Stimulated activated CD4-positive, alpha-beta T cell treated with anti-CD3 and anti-CD28 coated beads, Interleukin-4, amount 100 ng/mL, for 4 hours (primary cell): ENCODE measurements at regions not wholly inside any gene's neighbourhood (a gene's known extent, or its start where the extent isn't known, plus 50 kb on each side); places are given as distances from the start of the nearest gene placed in this dataset.
"Not testable (repeated sequence)": the region's sequence is repeated elsewhere in the genome, so short reads cannot be mapped to it uniquely, and the experiment has no call there.

Source experiments
- DNase-seq, 2 experiments: peaks; one replicate each; pipeline ENCODE4 v3.0.0-alpha.2; 2020

- no peak for DNase-seq
These were observed 101.4 kb downstream of the TNFRSF13B start for GRCh38 chr17:16870253-16871245.

- DNase-seq: not testable (repeated sequence)
These were observed 102.2 kb downstream of the TNFRSF13B start for GRCh38 chr17:16869531-16870252.

GRCh38 chr17:16868616-16869015 lies 103.3 kb downstream of the TNFRSF13B start:
- not testable (repeated sequence) for DNase-seq

GRCh38 chr17:16867545-16867944 lies 104.4 kb downstream of the TNFRSF13B start:
- DNase-seq: not testable (repeated sequence)

GRCh38 chr17:16866841-16867240 lies 105.1 kb downstream of the TNFRSF13B start:
- not testable (repeated sequence) for DNase-seq

GRCh38 chr17:16866436-16866835 lies 105.5 kb downstream of the TNFRSF13B start:
- DNase-seq: no peak

GRCh38 chr17:16865704-16866103 lies 106.2 kb downstream of the TNFRSF13B start:
- not testable (repeated sequence) for DNase-seq

- not testable (repeated sequence) for DNase-seq
These were observed 106.8 kb downstream of the TNFRSF13B start for GRCh38 chr17:16865077-16865613.

- DNase-seq: not testable (repeated sequence)
These were observed 107.3 kb downstream of the TNFRSF13B start for GRCh38 chr17:16864462-16865076.

- DNase-seq: not testable (repeated sequence)
These were observed 110.8 kb downstream of the TNFRSF13B start for GRCh38 chr17:16861152-16861551.

- DNase-seq: not testable (repeated sequence)
These were observed 111.5 kb downstream of the TNFRSF13B start for GRCh38 chr17:16860467-16860866.

- DNase-seq: not testable (repeated sequence)
These were observed 112.4 kb downstream of the TNFRSF13B start for GRCh38 chr17:16859515-16859914.

- DNase-seq: not testable (repeated sequence)
These were observed 114.2 kb downstream of the TNFRSF13B start for GRCh38 chr17:16857746-16858145.

- not testable (repeated sequence) for DNase-seq
These were observed 115.1 kb downstream of the TNFRSF13B start for GRCh38 chr17:16856846-16857245.

- not testable (repeated sequence) for DNase-seq
These were observed 115.7 kb downstream of the TNFRSF13B start for GRCh38 chr17:16856171-16856570.

GRCh38 chr17:16854636-16855035 lies 117.3 kb downstream of the TNFRSF13B start:
- not testable (repeated sequence) for DNase-seq

GRCh38 chr17:16853661-16854320 lies 118.1 kb downstream of the TNFRSF13B start:
- no peak for DNase-seq

- DNase-seq: not testable (repeated sequence)
These were observed 122.1 kb downstream of the TNFRSF13B start for GRCh38 chr17:16849861-16850260.

- not testable (repeated sequence) for DNase-seq
These were observed 122.9 kb downstream of the TNFRSF13B start for GRCh38 chr17:16848997-16849396.

- DNase-seq: not testable (repeated sequence)
These were observed 126.8 kb downstream of the TNFRSF13B start for GRCh38 chr17:16845098-16845497.

- not testable (repeated sequence) for DNase-seq
These were observed 127.2 kb downstream of the TNFRSF13B start for GRCh38 chr17:16844669-16845068.

- not testable (repeated sequence) for DNase-seq
These were observed 128.4 kb downstream of the TNFRSF13B start for GRCh38 chr17:16843511-16843910.
